GM21825 (cell line): ENCODE measurements at regions not wholly inside any gene's neighbourhood (a gene's known extent, or its start where the extent isn't known, plus 50 kb on each side); places are given as distances from the start of the nearest gene placed in this dataset.
"Not testable (repeated sequence)": the region's sequence is repeated elsewhere in the genome, so short reads cannot be mapped to it uniquely, and the experiment has no call there.

Experiments
- ATAC-seq: cut with Tn5 transposase; IDR thresholded peaks from one replicate; pipeline ENCODE4 v1.9.1; 2021; ENCODE audit warnings: mild to moderate bottlenecking, moderate library complexity; ENCODE audit not compliant: unreplicated experiment

- not testable (repeated sequence) for ATAC-seq
These were observed 165.1 kb downstream of the TMEM121 start for GRCh38 chr14:105691321-105692109.

GRCh38 chr14:105692110-105692685 lies 165.8 kb downstream of the TMEM121 start:
- not testable (repeated sequence) for ATAC-seq

- ATAC-seq: no peak
These were observed 168.6 kb downstream of the TMEM121 start for GRCh38 chr14:105694961-105695360.

- peak; percentile 40 for ATAC-seq
These were observed 170.0 kb downstream of the TMEM121 start for GRCh38 chr14:105696388-105696787.

- ATAC-seq: not testable (repeated sequence)
These were observed 171.0 kb downstream of the TMEM121 start for GRCh38 chr14:105697414-105697813.

GRCh38 chr14:105697955-105698354 lies 171.6 kb downstream of the TMEM121 start:
- not testable (repeated sequence) for ATAC-seq

- ATAC-seq: not testable (repeated sequence)
These were observed 172.7 kb downstream of the TMEM121 start for GRCh38 chr14:105698940-105699556.

GRCh38 chr14:105699706-105700105 lies 173.3 kb downstream of the TMEM121 start:
- not testable (repeated sequence) for ATAC-seq

GRCh38 chr14:105700146-105700545 lies 173.8 kb downstream of the TMEM121 start:
- not testable (repeated sequence) for ATAC-seq

GRCh38 chr14:105700622-105701288 lies 174.4 kb downstream of the TMEM121 start:
- ATAC-seq: peak; percentile 36

GRCh38 chr14:105701456-105702274 lies 175.3 kb downstream of the TMEM121 start:
- ATAC-seq: no peak

- no peak for ATAC-seq
These were observed 176.0 kb downstream of the TMEM121 start for GRCh38 chr14:105702275-105702817.

GRCh38 chr14:105703044-105703665 lies 176.8 kb downstream of the TMEM121 start:
- ATAC-seq: not testable (repeated sequence)

- not testable (repeated sequence) for ATAC-seq
These were observed 177.7 kb downstream of the TMEM121 start for GRCh38 chr14:105704091-105704490.

- not testable (repeated sequence) for ATAC-seq
These were observed 178.1 kb downstream of the TMEM121 start for GRCh38 chr14:105704492-105704891.

GRCh38 chr14:105705512-105705861 lies 179.1 kb downstream of the TMEM121 start:
- not testable (repeated sequence) for ATAC-seq

GRCh38 chr14:105705862-105706700 lies 179.7 kb downstream of the TMEM121 start:
- peak; percentile 50 for ATAC-seq

- not testable (repeated sequence) for ATAC-seq
These were observed 180.3 kb downstream of the TMEM121 start for GRCh38 chr14:105706701-105707019.

- ATAC-seq: not testable (repeated sequence)
These were observed 180.7 kb downstream of the TMEM121 start for GRCh38 chr14:105707099-105707498.
